ENCODE measurements at regions not wholly inside any gene's neighbourhood (a gene's known extent, or its start where the extent isn't known, plus 50 kb on each side); places are given as distances from the start of the nearest gene placed in this dataset.

- peak; percentile 45; the same call in 1 of the 2 replicates for TF ChIP-seq GATA2 (IDR thresholded peaks at IDR 0.05; ENCODE audit: low read depth, low read length)
- TF ChIP-seq GATA3 (IDR thresholded peaks at IDR 0.05; ENCODE audit: low read depth, low read length) = peak; percentile 73
Observed at GRCh38 chr6:96279084-96279483, 242.5 kb upstream of the UFL1 start.

All from SH-SY5Y (cell line).